T follicular helper cell (primary cell): ENCODE measurements at regions not wholly inside any gene's neighbourhood (a gene's known extent, or its start where the extent isn't known, plus 50 kb on each side); places are given as distances from the start of the nearest gene placed in this dataset.
"Not testable (repeated sequence)": the region's sequence is repeated elsewhere in the genome, so short reads cannot be mapped to it uniquely, and the experiment has no call there.

Experiments used
- DNase-seq: peaks from one replicate; pipeline ENCODE4 v3.0.0-alpha.2; 2020; ENCODE audit warnings: low read depth

DNA sequence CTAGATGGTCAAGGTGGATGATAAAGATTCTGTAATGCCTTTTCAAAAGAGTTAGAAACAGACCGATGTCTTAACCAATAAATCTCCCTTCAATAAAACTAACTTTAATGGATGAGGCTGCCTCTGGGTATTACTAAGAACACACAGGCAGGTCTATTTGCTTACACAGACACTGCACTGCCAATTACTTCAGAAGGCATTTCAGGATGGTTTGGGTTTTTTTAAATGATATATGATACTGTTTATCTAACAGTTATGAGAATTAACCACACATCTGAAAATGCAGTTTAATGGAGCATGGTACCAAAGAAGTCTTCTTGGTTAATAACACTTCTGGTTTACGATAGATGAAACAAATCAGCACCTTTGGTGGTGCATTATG lies 367.9 kb upstream of the GRAMD2B start:
- no peak for DNase-seq

DNA sequence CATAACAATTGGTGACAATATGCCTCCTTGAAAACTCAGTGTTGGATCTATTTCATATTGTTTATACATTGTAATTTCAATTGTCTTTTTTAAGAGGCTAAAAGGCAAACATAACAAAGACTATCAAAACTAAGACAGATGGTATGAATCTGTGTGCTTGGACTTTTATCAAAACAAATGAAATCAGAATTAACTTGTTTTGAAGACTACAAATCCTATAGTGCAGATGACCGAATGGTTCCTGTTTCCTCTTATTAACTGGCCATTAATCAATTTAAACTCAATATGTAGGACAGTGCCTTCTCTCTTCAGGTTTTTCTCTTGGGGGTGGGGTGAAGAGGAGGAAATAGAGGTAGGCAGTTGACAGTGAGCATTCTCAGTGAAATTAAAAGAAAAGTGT lies 366.9 kb upstream of the GRAMD2B start:
- no peak for DNase-seq

- DNase-seq, result no peak
Observed at GRCh38 chr5:126056851-126057622, 366.2 kb upstream of the GRAMD2B start.

- DNase-seq, result not testable (repeated sequence)
Observed at GRCh38 chr5:126058392-126058791, 364.8 kb upstream of the GRAMD2B start.

GRCh38 chr5:126062398-126063221 lies 360.6 kb upstream of the GRAMD2B start:
- no peak for DNase-seq

DNA sequence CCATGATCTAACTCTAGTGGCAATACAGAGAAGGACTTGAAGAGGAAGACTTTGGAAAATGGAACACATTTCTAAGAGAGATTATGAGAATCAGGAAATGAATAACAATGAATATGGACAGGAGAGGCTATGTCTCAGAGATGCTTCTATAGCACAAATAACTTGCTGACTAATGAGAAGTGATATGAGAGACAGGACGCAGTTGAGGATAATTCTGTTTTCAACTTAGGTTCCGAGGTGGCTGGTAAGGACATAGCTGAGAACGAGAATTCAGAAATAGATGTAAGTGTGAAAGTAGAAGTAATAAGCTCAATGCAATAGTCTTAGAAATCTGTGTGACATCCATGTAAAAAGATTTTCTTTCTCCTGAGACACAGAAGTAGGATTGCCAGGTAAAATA lies 358.1 kb upstream of the GRAMD2B start:
- no peak for DNase-seq

GRCh38 chr5:126066836-126067235 lies 356.4 kb upstream of the GRAMD2B start:
- DNase-seq, result no peak

DNA sequence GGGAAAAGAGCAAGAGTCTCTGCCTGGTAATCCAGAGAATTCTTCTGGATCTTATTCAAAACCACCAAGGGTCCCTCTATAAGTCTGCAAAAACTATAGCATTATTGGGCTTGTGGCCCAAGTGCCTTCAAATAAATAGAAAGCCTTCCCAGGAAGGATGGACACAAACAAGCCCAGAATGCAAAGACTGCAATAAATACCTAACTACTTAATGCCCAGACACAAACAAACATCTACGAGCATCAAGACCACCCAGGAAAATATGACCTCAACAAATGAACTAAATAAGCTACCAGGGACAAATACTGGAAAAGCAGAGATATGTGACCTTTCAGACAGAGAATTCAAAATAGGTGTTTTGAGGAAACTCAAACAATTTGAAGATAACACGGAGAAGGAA lies 355.8 kb upstream of the GRAMD2B start:
- DNase-seq, result no peak

DNA sequence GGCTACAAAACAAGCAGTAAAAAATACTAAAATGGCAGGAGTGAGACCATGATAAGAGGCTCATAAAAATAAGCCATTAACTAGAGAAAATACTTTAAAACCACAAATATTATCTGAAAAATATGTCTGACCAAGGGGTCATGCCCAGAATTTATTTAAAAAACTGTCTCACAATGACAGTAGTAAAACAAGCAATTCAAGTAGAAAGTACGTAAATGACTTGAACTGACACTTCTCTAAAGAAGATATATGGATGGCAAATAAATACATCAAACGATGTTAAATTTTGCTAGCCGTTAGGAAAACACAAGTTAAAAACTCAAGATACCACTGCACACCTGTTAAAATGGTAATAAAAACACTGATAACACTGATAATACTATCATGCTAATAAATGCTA lies 353.9 kb upstream of the GRAMD2B start:
- DNase-seq, result no peak

GRCh38 chr5:126070481-126070880 lies 352.7 kb upstream of the GRAMD2B start:
- no peak for DNase-seq

DNA sequence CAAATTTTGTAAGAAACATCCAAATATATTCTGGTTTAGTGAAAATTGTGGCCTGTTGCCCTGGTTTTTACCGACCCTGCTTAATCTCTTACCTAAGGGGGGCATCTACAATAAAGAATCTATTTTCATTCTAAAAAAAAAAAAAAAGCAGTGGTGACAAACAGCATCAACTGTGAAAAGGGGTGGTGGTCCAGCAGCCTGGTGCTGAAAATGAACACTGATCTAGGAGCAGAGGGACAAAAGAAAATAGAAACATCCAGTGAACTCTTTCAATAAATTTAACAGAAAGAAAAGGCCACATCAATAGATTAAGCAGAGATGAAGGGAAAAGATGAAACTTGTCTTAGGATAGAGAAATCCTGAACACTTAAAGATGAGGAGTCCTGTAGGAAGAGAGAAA lies 348.7 kb upstream of the GRAMD2B start:
- DNase-seq, result no peak

DNA sequence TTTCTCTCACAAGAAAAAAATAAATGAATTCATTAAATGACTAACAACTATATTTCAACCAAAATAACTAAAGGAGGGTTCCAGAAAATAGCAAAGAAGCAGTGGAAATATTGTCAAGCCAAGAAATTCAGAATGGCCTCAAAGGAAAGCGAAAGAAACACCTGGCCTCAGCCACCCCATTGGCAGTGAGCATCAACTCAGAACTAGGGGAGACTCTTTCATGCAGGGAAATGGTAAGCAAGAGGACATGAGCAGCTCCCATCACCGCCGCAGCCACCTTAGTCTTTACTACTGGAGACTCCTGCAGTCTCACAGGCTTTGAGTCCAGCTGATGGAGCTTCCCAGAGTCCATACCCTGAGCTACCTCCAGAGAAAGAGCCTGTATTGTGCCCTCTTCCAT lies 343.9 kb upstream of the GRAMD2B start:
- DNase-seq, result no peak

- no peak for DNase-seq
Observed at GRCh38 chr5:126081209-126081608, 342.0 kb upstream of the GRAMD2B start.

GRCh38 chr5:126093041-126093440 lies 330.2 kb upstream of the GRAMD2B start:
- no peak for DNase-seq

DNA sequence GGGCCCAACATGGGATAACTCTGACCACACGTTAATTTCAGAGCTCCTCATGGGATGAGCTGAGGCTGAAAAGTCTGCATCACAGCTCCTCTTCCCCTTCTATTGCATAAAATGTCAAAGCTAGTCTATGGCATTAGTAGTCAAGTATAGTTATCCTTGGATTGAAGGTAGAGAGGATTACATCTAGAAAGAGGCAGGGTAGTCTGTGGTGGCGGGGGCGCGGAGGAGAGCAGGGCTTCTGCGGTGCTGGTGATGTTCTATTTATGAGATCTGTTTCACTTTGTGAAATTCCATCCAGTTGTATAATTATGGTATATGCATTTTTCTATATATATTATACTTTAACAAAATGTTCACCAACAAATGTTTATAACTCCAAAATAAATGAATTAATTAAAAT lies 329.5 kb upstream of the GRAMD2B start:
- no peak for DNase-seq

- no peak for DNase-seq
Observed at GRCh38 chr5:126094991-126095390, 328.2 kb upstream of the GRAMD2B start.

GRCh38 chr5:126096442-126097006 lies 326.7 kb upstream of the GRAMD2B start:
- DNase-seq, result no peak

- no peak for DNase-seq
Observed at GRCh38 chr5:126097876-126098275, 325.3 kb upstream of the GRAMD2B start.

DNA sequence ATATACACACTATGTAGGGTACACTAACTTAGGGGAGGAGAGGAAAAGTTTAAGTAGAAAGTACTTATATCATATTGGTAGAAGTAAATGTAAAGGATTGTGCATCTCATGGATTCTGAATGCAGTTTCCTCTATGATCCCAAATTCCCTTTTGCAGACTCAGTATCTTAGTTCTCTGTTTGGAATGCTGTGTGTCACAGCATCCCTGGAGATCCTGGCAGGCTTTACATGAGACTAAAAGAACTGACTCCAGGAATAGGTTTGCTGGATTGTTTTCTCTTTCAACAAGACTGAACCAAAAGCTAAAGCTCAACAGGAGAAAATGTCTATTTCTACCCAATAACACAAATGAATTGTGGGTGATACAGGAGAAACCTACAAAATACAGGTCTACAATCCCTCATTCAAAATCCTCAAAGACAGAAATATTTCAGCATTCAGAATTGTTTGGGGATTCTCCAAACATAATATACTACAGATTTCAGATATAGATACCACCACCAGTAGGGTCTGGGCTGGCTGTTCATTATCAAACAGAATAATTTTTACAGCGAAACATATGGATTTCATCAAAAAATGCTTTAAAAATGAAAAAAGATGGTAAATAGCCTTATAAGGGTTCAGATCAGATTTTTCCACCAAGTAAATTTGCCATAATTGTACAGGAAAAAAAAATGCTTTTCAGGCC lies 324.7 kb upstream of the GRAMD2B start:
- no peak for DNase-seq

DNA sequence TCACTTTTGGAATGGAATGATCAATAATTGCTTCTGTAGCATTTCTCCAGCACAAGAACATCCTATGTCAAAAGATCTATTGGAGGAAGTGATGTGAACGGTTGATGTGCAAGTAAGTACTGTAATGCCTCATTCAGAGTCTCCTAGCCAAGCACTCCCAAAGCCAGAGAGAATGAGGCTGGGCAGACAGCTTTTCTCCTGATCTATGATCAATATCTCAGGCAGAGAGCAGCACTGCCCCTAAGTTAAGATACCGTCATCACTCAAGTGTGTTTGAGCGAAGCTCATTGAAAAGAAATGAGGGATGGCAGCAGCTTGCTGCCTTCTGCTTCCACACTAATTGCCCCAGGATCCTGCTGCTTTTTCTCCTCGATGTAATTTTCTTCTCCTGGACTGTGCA lies 324.1 kb upstream of the GRAMD2B start:
- no peak for DNase-seq

DNA sequence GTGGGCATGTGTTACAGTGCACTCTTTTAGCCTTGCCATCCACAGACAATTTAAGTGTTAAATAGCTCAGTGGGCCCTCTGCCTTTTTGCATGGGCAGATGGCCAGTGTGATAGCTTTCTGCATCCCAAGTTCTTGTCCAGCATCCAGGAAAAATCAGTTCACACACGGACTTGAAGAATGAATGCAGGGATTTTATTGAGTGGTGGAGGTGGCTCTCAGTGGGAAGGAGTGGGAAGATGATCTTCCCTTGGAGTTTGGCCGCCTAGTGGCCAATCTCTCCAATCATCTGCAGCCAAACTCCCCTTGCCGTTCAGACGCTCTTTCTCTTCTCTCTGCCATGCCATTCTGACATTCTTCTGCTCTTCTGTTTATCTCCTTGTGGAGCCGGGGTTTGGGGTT lies 322.4 kb upstream of the GRAMD2B start:
- DNase-seq, result no peak

DNA sequence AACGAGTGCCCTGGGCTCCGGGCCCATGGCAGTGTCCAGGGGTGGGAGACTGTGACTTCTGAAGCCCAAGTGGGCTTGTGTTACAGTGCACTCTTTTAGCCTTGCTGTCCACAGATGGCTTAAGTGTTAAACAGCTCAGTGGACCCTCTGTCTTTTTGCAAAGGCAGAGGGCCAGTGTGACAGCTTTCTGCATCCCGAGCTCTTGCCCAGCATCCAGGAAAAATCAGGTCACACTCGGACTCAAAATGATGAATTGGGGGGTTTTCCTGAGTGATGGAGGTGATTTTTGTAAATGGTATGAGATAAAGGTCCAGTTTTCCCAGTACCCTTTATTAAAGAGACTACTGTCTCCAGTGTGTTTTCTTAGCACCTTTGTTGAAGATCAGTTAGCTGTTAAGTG lies 321.3 kb upstream of the GRAMD2B start:
- DNase-seq, result no peak

DNA sequence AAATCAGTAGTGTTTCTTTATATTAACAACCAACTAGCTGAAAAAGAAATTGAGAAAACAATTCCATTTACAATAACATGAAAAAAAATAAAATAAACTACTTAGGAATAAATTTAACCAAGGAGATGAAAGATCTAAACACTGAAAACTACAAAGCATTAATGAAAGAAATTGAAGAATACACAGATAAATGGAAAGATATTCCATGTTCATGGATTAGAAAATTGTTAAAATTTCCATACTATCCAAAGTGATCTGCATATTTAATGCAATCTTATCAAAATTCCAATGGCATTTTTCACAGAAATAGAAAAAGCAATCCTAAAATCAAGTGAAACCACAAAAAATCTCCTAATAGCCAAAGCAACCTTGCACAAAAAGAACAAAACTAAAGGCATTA lies 320.2 kb upstream of the GRAMD2B start:
- DNase-seq, result no peak
